ENCODE measurements at regions not wholly inside any gene's neighbourhood (a gene's known extent, or its start where the extent isn't known, plus 50 kb on each side); places are given as distances from the start of the nearest gene placed in this dataset.

DNA sequence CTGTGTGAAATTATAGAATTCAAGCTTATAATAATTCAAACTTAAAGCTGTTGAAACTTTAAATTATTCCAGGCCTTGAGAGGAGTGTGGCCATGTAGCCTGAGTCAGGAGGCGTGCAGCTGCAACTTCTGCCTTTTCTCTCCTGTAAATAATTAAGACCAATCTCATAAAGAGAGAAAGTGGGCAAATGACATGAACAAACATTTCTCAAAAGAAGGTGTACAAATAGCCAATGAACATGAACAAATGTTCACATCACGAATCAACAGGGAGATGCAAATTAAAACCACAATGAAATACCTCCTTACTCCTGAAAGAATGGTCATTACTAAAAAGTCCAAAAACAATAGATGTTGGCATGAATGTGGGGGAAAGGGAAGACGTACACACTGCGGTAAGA is 149.1 kb upstream of the MYCN start:
- Histone ChIP-seq H3K9me3 (no peaks in the 10 kb centered on the region), H3K4me1 (no peaks in the 10 kb centered on the region), H3K27ac (no peak overlapping the region), H3K4me3 (no peak overlapping the region), H3K36me3 (no peaks in the 10 kb centered on the region), H3K27me3 (peaks cover 0 to 5% of the 10 kb centered on the region in 2 donors)
- no peak for TF ChIP-seq POLR2A (IDR thresholded peaks at IDR 0.05)
- TF ChIP-seq CTCF (IDR thresholded peaks at IDR 0.05) = no peak
- TF ChIP-seq POLR2AphosphoS5 (IDR thresholded peaks at IDR 0.05) = no peak
- intact Hi-C loops (cut with DNase I; ENCODE audit: low total_unique reads) = no loop called here
- no peak for DNase-seq (ENCODE audit: low spot score in 2 of 2)

- Histone ChIP-seq H3K4me3 (no peak overlapping the region), H3K4me1 (no peaks in the 10 kb centered on the region), H3K27me3 (peaks cover 0 to 5% of the 10 kb centered on the region in 2 donors), H3K36me3 (no peaks in the 10 kb centered on the region), H3K27ac (no peak overlapping the region), H3K9me3 (no peaks in the 10 kb centered on the region)
- intact Hi-C loops (cut with DNase I; ENCODE audit: low total_unique reads) = no loop called here
- DNase-seq (ENCODE audit: low spot score in 2 of 2) = no peak
- TF ChIP-seq POLR2A (IDR thresholded peaks at IDR 0.05) = no peak
- TF ChIP-seq POLR2AphosphoS5 (IDR thresholded peaks at IDR 0.05) = no peak
- TF ChIP-seq CTCF (IDR thresholded peaks at IDR 0.05) = no peak
These were observed 148.0 kb upstream of the MYCN start for GRCh38 chr2:15792331-15792730.

DNA sequence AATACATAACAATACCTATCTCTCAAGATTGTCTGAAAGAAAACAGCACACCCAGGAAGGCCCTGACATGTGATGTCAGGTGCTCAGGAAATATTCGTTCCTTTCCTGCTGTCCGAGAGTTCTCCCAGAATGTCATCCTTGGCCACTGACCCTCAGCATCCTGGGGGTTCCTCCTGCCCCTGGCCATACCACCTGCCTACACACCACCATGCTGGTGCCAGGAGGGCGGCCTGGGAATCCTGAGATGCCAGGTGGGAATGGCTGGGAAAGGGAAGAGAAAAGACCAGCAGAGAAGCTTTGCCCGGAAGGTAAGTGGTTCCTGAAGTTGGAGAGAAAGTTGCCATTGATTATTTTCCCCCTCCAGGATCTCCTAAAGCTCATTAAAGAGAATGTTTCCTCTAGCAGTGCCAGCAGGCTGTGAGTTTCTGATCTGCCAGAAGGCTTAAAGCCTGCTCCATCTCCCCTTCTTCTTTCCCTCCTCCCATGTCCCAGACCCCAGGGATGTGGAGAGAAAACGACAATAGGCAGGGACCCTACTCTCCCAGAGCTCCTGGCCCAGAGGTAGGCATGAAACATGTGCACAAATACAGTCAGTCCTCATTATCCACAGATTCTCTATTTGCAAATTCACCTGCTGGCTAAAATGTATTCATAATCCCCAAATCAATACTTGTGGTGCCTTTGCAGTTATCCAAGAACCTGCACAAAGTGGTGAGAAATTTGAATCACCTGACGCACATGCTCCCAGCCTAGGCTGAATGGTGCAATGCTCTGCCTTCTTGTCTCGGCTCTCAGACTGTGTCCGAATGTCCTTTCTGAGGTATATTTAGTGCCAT is 147.1 kb upstream of the MYCN start:
- Histone ChIP-seq H3K4me1 (no peaks in the 10 kb centered on the region), H3K4me3 (no peak overlapping the region), H3K36me3 (no peaks in the 10 kb centered on the region), H3K27ac (no peak overlapping the region), H3K27me3 (peaks cover 0 to 5% of the 10 kb centered on the region in 2 donors), H3K9me3 (no peaks in the 10 kb centered on the region)
- intact Hi-C loops (cut with DNase I; ENCODE audit: low total_unique reads) = no loop called here
- DNase-seq (ENCODE audit: low spot score in 2 of 2) = no peak
- TF ChIP-seq POLR2A (IDR thresholded peaks at IDR 0.05) (no peak), POLR2AphosphoS5 (IDR thresholded peaks at IDR 0.05) (no peak), CTCF (IDR thresholded peaks at IDR 0.05) (no peak)

- intact Hi-C loops (cut with DNase I; ENCODE audit: low total_unique reads) = no loop called here
- no peak for TF ChIP-seq CTCF (IDR thresholded peaks at IDR 0.05)
- TF ChIP-seq POLR2AphosphoS5 (IDR thresholded peaks at IDR 0.05) = no peak
- TF ChIP-seq POLR2A (IDR thresholded peaks at IDR 0.05) = no peak
- Histone ChIP-seq H3K9me3 (no peaks in the 10 kb centered on the region), H3K4me1 (no peaks in the 10 kb centered on the region), H3K4me3 (no peak overlapping the region), H3K27me3 (peaks cover 0 to 5% of the 10 kb centered on the region in 2 donors), H3K27ac (no peak overlapping the region), H3K36me3 (no peaks in the 10 kb centered on the region)
- DNase-seq (ENCODE audit: low spot score in 2 of 2) = no peak
These were observed 146.4 kb upstream of the MYCN start for GRCh38 chr2:15793978-15794377.

DNA sequence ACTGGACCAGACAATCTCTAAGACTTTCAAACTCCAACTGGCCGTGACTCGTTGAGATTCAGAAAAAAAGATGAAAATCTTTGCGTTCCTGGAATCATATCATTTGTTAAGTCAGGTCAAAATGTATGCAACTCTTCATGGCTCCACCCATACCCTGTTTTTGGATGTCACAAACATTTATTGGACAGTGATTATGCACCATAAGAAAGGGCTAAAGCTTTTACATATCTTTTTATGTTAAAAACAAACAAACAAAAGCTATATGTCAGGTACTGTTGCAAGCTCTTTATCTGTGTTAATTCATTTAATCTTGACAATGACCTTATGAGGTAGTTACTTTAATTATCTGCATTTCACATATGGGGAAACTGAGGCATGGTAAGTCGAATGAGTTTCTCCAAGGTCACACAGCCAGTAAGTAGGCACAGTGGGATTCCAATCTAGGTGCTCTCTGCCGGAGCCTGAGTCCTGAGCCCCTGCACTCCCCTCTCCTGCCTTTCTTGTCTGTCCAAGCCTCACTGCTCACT is 145.7 kb upstream of the MYCN start:
- H3K36me3 ChIP-seq = no peaks in the 10 kb centered on the region
- no peak overlapping the region for H3K27ac ChIP-seq
- peaks cover 0 to 5% of the 10 kb centered on the region in 2 donors for H3K27me3 ChIP-seq
- intact Hi-C loops (cut with DNase I; ENCODE audit: low total_unique reads) = no loop called here
- no peak for DNase-seq (ENCODE audit: low spot score in 2 of 2)
- no peaks in the 10 kb centered on the region for H3K9me3 ChIP-seq
- TF ChIP-seq POLR2AphosphoS5 (IDR thresholded peaks at IDR 0.05) = no peak
- no peaks in the 10 kb centered on the region for H3K4me1 ChIP-seq
- H3K4me3 ChIP-seq = no peak overlapping the region
